ENCODE measurements at regions not wholly inside any gene's neighbourhood (a gene's known extent, or its start where the extent isn't known, plus 50 kb on each side); places are given as distances from the start of the nearest gene placed in this dataset.
"Not testable (repeated sequence)": the region's sequence is repeated elsewhere in the genome, so short reads cannot be mapped to it uniquely, and the experiment has no call there.

- DNase-seq: no peak
Measured at GRCh38 chr20:6715401-6715941, 52.0 kb upstream of the BMP2 start.

GRCh38 chr20:6714279-6714711 lies 53.2 kb upstream of the BMP2 start:
- no peak for DNase-seq

GRCh38 chr20:6711951-6712649 lies 55.4 kb upstream of the BMP2 start:
- no peak for DNase-seq

GRCh38 chr20:6709910-6710595 lies 57.4 kb upstream of the BMP2 start:
- no peak for DNase-seq

- DNase-seq: no peak
Measured at GRCh38 chr20:6708010-6708409, 59.5 kb upstream of the BMP2 start.

GRCh38 chr20:6707321-6707831 lies 60.1 kb upstream of the BMP2 start:
- no peak for DNase-seq

- DNase-seq: no peak
Measured at GRCh38 chr20:6705926-6706548, 61.4 kb upstream of the BMP2 start.

- no peak for DNase-seq
Measured at GRCh38 chr20:6705106-6705766, 62.2 kb upstream of the BMP2 start.

- no peak for DNase-seq
Measured at GRCh38 chr20:6704132-6704861, 63.2 kb upstream of the BMP2 start.

GRCh38 chr20:6703656-6704055 lies 63.8 kb upstream of the BMP2 start:
- DNase-seq: no peak

GRCh38 chr20:6703047-6703446 lies 64.4 kb upstream of the BMP2 start:
- DNase-seq: no peak

GRCh38 chr20:6702144-6702543 lies 65.3 kb upstream of the BMP2 start:
- no peak for DNase-seq

GRCh38 chr20:6700563-6701329 lies 66.7 kb upstream of the BMP2 start:
- no peak for DNase-seq

- DNase-seq: no peak
Measured at GRCh38 chr20:6699921-6700562, 67.4 kb upstream of the BMP2 start.

- DNase-seq: no peak
Measured at GRCh38 chr20:6698723-6699122, 68.8 kb upstream of the BMP2 start.

GRCh38 chr20:6698056-6698455 lies 69.4 kb upstream of the BMP2 start:
- DNase-seq: no peak

GRCh38 chr20:6697228-6697972 lies 70.1 kb upstream of the BMP2 start:
- DNase-seq: no peak

- no peak for DNase-seq
Measured at GRCh38 chr20:6696001-6696400, 71.5 kb upstream of the BMP2 start.

GRCh38 chr20:6693808-6694198 lies 73.7 kb upstream of the BMP2 start:
- not testable (repeated sequence) for DNase-seq

GRCh38 chr20:6693178-6693807 lies 74.2 kb upstream of the BMP2 start:
- no peak for DNase-seq

Measured in activated CD4-positive, alpha-beta T cell treated with anti-CD3 and anti-CD28 coated beads, Interleukin-10, Interleukin-2, amounts not matched to agents 100 ng/mL and 50 ng/mL, durations not matched to agents 16 hours and 8 hours (primary cell).